Caco-2 (cell line): ENCODE measurements at regions not wholly inside any gene's neighbourhood (a gene's known extent, or its start where the extent isn't known, plus 50 kb on each side); places are given as distances from the start of the nearest gene placed in this dataset.
"Not testable (repeated sequence)": the region's sequence is repeated elsewhere in the genome, so short reads cannot be mapped to it uniquely, and the experiment has no call there.

Experiments used
- BruUV-seq: library from RNA; stranded (reverse); fragments of 400-500 nt; replicated peaks from 2 replicates; lab custom pipeline; 2021; lab: Mats Ljungman, UMichigan
- CTCF ChIA-PET: fragments of 300-600 bp; sonication (Branson Sonifier 250); formaldehyde crosslinking; loops from one replicate; lab custom pipeline; 2022; ENCODE audit warnings: antibody characterized with exemption; lab: Charles Lee
- POLR2A ChIA-PET: fragments of 300-600 bp; sonication (Branson Sonifier 250); formaldehyde crosslinking; loops from one replicate; lab custom pipeline; 2022; ENCODE audit warnings: antibody characterized with exemption; lab: Charles Lee
- DNase-seq, 2 experiments: peaks; one replicate each; pipeline versions ENCODE4 v3.0.0 to v3.0.0-alpha.2; 2020 to 2022
- H3K27me3 ChIP-seq: replicated peaks from 2 replicates; pipeline ENCODE4 v1.6.0; 2011; ENCODE audit warnings: low read length; ENCODE audit not compliant: control insufficient read depth, insufficient read depth
- H3K36me3 ChIP-seq: 2 replicates; pipeline ENCODE4 v1.5.1; 2011; ENCODE audit warnings: low read length; ENCODE audit not compliant: control insufficient read depth, insufficient read depth
- H3K4me1 ChIP-seq: fragments of 250-450 bp; sonication (Bioruptor Pico); 2 replicates; pipeline ENCODE4 v1.5.1; 2020; ENCODE audit warnings: mild to moderate bottlenecking
- H3K4me3 ChIP-seq: 2 replicates; pipeline ENCODE4 v1.5.1; 2011; ENCODE audit warnings: low read depth, mild to moderate bottlenecking, control low read depth, low read length
- H3K9me3 ChIP-seq: fragments of 250-450 bp; sonication (Bioruptor Pico); 2 replicates; pipeline ENCODE4 v1.5.1; 2020; ENCODE audit warnings: mild to moderate bottlenecking, moderate library complexity
- H3K27ac Mint-ChIP-seq: one replicate; pipeline ENCODE4 v1.8.0; 2022; ENCODE audit warnings: mixed read lengths; ENCODE audit not compliant: unreplicated experiment
- H3K27me3 Mint-ChIP-seq: one replicate; pipeline ENCODE4 v1.8.0; 2022; ENCODE audit warnings: mixed read lengths; ENCODE audit not compliant: insufficient read depth, unreplicated experiment
- H3K36me3 Mint-ChIP-seq: one replicate; pipeline ENCODE4 v1.8.0; 2022; ENCODE audit warnings: mild to moderate bottlenecking, mixed read lengths; ENCODE audit not compliant: insufficient read depth, unreplicated experiment
- H3K4me1 Mint-ChIP-seq: one replicate; pipeline ENCODE4 v1.8.0; 2022; ENCODE audit warnings: low read depth, mixed read lengths; ENCODE audit not compliant: unreplicated experiment
- H3K4me3 Mint-ChIP-seq: one replicate; pipeline ENCODE4 v1.8.0; 2022; ENCODE audit warnings: mild to moderate bottlenecking, moderate library complexity, mixed read lengths; ENCODE audit not compliant: unreplicated experiment
- H3K9me3 Mint-ChIP-seq: one replicate; pipeline ENCODE4 v1.8.0; 2022; ENCODE audit warnings: mixed read lengths; ENCODE audit not compliant: unreplicated experiment
- intact Hi-C: fragments of 100-400 bp; cut with micrococcal nuclease; formaldehyde crosslinking; loops from one replicate; pipeline ENCODE4 v1.10.0; 2022; ENCODE audit not compliant: unreplicated experiment
- TF ChIP-seq, protein P1 (sequence below), 2 experiments: fragments of 200-600 bp in 1 of 2; IDR thresholded peaks; 1 replicate in 1 of 2; 2 replicates in 1 of 2; pipeline versions ENCODE4 v1.5.1 to v1.8.0; 2011 to 2022; ENCODE audit warnings: antibody characterized with exemption in 1 of 2, control low read depth in 1 of 2, inconsistent platforms in 1 of 2, low read depth in 1 of 2, low read length in 1 of 2, mild to moderate bottlenecking in 1 of 2, moderate library complexity in 1 of 2; ENCODE audit not compliant: insufficient read depth in 1 of 2, severe bottlenecking in 1 of 2, unreplicated experiment in 1 of 2

DNA sequence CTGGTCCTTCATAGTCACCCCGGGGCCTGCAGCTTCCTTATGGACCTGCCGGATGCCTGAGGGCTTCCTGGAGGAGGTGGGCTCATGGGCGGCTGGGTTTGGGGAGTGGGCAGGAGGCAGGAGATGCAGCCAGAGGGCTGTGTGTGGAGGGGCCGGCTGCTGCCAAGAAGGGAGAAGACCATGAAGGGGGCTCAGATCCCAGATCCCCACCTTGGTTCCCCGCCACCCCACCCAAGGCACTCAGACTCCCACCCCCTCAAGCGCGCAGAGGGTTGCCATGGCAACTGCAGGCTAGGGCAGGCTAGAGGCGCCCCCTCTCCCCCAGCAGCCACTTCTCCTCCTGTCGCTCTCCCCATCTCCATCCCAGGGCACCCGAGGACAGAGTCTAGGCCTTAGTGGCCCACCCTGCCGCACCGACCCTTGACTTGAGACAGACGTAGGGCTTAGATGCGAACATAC is 104.5 kb downstream of the CRLF3 start:
- H3K36me3 ChIP-seq = no peaks in the 10 kb centered on the region; the same call in 1 of the 2 replicates
- TF ChIP-seq, protein P1, sequence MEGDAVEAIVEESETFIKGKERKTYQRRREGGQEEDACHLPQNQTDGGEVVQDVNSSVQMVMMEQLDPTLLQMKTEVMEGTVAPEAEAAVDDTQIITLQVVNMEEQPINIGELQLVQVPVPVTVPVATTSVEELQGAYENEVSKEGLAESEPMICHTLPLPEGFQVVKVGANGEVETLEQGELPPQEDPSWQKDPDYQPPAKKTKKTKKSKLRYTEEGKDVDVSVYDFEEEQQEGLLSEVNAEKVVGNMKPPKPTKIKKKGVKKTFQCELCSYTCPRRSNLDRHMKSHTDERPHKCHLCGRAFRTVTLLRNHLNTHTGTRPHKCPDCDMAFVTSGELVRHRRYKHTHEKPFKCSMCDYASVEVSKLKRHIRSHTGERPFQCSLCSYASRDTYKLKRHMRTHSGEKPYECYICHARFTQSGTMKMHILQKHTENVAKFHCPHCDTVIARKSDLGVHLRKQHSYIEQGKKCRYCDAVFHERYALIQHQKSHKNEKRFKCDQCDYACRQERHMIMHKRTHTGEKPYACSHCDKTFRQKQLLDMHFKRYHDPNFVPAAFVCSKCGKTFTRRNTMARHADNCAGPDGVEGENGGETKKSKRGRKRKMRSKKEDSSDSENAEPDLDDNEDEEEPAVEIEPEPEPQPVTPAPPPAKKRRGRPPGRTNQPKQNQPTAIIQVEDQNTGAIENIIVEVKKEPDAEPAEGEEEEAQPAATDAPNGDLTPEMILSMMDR (IDR thresholded peaks at IDR 0.05; ENCODE audit: insufficient read depth in 1 of 2, low read depth in 1 of 2, low read length in 1 of 2, severe bottlenecking in 1 of 2, unreplicated experiment in 1 of 2) = no peak
- ChIA-PET POLR2A (no interaction called here), CTCF (no interaction called here)
- Mint-ChIP-seq H3K36me3 (peaks cover 26% of the 10 kb centered on the region), H3K4me3 (no peak overlapping the region), H3K4me1 (no peaks in the 10 kb centered on the region), H3K27me3 (no peaks in the 10 kb centered on the region), H3K9me3 (no peaks in the 10 kb centered on the region), H3K27ac (no peak overlapping the region)
- peak in 1 of 2 experiments; percentile 30 for DNase-seq
- intact Hi-C loops = no loop called here
- BruUV-seq = no TSS peak
- H3K4me3 ChIP-seq = no peak overlapping the region
- no peaks in the 10 kb centered on the region for H3K27me3 ChIP-seq
- no peaks in the 10 kb centered on the region for H3K4me1 ChIP-seq
- no peaks in the 10 kb centered on the region for H3K9me3 ChIP-seq

DNA sequence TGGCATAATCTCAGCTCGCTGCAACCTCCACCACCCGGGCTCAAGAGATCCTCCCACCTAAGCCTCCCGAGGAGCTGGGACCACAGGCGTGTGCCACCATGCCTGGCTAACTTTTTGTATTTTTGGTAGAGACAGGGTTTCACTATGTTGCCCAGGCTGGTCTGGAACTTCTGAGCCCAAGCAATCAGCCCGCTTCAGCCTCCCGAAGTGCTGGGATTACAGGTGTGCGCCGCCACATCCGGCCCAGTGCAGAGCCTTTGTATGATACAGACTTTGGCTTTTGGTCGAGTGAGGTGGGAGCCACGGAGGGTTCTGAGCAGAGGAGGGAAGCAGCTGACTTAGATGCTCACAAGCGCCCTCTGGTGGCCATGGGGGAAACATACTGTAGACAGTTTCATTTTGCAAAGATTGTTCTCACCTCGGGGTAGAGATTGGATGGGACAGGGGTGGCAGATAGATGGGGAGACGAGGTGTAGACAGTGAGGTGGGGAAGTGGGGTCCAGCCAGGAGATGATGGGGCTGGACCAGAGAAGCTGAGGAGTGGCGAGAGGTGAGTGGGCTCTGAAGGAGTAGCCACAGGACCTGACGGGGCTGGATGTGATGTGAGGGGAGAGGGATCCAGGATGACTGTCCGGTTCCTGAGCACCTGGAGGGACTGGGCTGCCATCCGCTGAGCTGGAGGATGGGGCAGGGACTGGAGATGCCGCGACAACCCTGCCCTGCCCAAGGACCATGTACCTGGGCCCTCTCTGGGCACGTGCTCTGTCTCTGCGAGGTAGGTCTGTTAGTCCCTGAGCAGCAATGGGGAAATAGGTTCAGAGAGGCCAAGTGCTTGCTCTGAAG is 105.1 kb downstream of the CRLF3 start:
- TF ChIP-seq, protein P1 (IDR thresholded peaks at IDR 0.05; ENCODE audit: insufficient read depth in 1 of 2, low read depth in 1 of 2, low read length in 1 of 2, severe bottlenecking in 1 of 2, unreplicated experiment in 1 of 2) = peak; percentile 73 to 83
- H3K4me1 Mint-ChIP-seq, H3K27me3 Mint-ChIP-seq, H3K4me3 ChIP-seq, BruUV-seq, H3K9me3 Mint-ChIP-seq, H3K36me3 ChIP-seq, H3K27me3 ChIP-seq, H3K27ac Mint-ChIP-seq, H3K9me3 ChIP-seq, H3K4me1 ChIP-seq, H3K4me3 Mint-ChIP-seq, POLR2A ChIA-PET, CTCF ChIA-PET: not testable (repeated sequence)
- intact Hi-C loops = loop anchor here (5.0 kb wide), 2 partner anchors 242 to 377 kb away; partner anchors contain the start of gene GOSR1
- H3K36me3 Mint-ChIP-seq = peaks cover 23% of the 10 kb centered on the region
- DNase-seq = peak; percentile 73 to 76

DNA sequence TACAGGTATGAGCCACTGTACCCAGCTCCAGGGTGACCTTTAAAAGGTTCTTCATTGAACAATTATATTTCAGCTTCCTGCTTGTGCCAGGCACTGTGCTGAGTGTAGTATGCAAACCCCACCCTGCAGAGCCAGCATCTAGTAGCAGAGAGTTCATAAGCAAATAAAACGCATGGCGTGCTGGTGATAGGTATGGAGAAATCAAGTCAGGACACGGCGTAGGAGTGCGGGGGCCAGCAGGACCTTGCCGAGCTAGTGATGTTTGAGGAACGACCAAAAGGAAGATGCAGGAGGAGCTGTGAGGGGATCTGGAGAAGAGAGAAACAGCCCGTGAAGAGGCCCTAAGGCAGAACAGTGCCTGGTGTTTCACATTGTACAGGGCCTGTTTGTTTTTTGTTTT is 105.8 kb downstream of the CRLF3 start:
- H3K36me3 ChIP-seq, H3K4me1 ChIP-seq, H3K4me1 Mint-ChIP-seq, CTCF ChIA-PET, H3K27me3 Mint-ChIP-seq, H3K4me3 Mint-ChIP-seq, BruUV-seq, H3K4me3 ChIP-seq, POLR2A ChIA-PET, H3K9me3 Mint-ChIP-seq, H3K27ac Mint-ChIP-seq, H3K9me3 ChIP-seq, H3K27me3 ChIP-seq: not testable (repeated sequence)
- peaks cover 21% of the 10 kb centered on the region for H3K36me3 Mint-ChIP-seq
- peak in 1 of 2 experiments; percentile 19 for DNase-seq
- intact Hi-C loops = loop anchor here (5.0 kb wide), 2 partner anchors 241 to 376 kb away; partner anchors contain the start of gene GOSR1

DNA sequence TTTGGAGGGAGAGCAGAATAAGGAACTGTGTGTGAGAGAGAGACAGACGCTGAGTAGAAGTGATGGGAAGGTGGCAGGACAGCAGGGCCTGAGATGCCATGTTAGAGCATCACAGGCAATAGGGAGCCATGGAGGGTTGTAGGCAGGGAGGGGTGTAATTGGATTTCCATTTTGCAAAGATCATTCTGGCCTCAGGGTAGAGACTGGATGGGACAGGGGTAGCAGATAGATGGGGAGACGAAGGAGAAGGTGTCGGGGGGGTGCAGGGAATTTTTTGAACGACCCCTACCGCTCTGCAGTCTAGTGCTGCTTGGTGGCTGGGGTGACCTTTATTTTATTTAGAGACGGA is 106.4 kb downstream of the CRLF3 start:
- H3K4me1 Mint-ChIP-seq, H3K27me3 ChIP-seq, H3K36me3 ChIP-seq, H3K27me3 Mint-ChIP-seq, CTCF ChIA-PET, H3K4me3 Mint-ChIP-seq, H3K4me3 ChIP-seq, H3K9me3 Mint-ChIP-seq, H3K4me1 ChIP-seq, POLR2A ChIA-PET, H3K9me3 ChIP-seq, H3K27ac Mint-ChIP-seq, BruUV-seq: not testable (repeated sequence)
- intact Hi-C loops = loop anchor here (5.0 kb wide), 2 partner anchors 241 to 376 kb away; partner anchors contain the start of gene GOSR1
- peaks cover 25% of the 10 kb centered on the region for H3K36me3 Mint-ChIP-seq
- DNase-seq = peak in 1 of 2 experiments; percentile 6
